NCI-H2227 (cell line): ENCODE measurements at regions not wholly inside any gene's neighbourhood (a gene's known extent, or its start where the extent isn't known, plus 50 kb on each side); places are given as distances from the start of the nearest gene placed in this dataset.
"Not testable (repeated sequence)": the region's sequence is repeated elsewhere in the genome, so short reads cannot be mapped to it uniquely, and the experiment has no call there.

Experiments
- DNase-seq: peaks from one replicate; lab custom pipeline; 2025; ENCODE audit not compliant: unreplicated experiment; lab: John Stamatoyannopoulos, UW

DNA sequence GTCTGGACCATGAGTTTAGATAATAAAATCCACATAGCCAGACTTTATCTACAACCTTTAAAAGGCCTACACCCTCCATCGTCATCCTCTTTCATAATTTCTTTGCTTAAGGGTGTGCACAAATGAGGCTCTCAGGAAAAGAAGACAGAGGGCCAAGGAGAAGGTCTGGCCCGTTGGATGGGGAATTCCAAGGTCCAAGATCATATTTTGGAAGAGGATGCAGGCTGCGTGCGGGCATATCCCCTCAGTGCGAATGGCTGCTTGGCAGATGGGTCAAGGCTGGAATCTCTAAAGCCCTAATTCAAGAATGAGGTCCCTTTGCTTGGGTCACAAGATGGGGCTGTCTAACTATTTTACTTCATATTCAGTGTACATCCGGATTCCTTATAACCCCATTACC is 782.2 kb upstream of the NCAM2 start:
- no peak for DNase-seq

- DNase-seq = no peak
Observed at GRCh38 chr21:20220586-20220985, 777.6 kb upstream of the NCAM2 start.

GRCh38 chr21:20221981-20222380 is 776.2 kb upstream of the NCAM2 start:
- not testable (repeated sequence) for DNase-seq

DNA sequence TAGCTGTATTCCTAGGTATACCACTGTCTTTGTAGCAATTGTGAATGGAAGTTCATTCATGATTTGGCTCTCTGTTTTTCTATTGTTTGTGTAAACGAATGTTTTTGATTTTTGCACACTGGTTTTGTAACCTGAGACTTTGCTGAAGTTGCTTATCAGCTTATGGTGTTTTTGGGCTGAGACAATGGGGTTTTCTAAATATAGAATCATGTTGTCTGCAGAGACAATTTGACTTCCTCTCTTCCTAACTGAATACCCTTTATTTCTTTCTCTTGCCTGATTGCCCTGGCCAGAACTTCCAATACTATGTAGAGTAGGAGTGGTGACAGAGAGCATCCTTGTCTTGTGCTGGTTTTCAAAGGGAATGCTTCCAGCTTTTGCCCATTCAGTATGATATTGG is 761.6 kb upstream of the NCAM2 start:
- DNase-seq = not testable (repeated sequence)

DNA sequence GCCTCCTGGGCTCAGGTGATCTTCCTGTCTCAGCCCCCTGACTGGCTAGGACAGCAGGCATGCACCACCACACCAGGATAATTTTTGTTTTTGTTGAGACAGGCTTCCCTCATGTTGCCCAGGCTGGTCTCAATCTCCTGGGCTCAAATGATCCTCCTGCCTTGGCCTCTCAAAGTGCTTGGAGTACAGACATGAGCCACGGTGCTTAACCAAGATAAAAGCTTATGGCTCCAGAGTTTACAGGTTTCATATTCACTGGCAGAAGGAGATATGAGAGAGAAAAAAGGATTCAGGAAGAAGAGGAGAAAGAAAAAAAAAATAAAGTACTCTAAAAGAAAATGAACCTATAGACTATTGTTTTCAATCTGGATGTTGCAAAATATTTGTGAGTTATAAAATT is 748.8 kb upstream of the NCAM2 start:
- DNase-seq = no peak

DNA sequence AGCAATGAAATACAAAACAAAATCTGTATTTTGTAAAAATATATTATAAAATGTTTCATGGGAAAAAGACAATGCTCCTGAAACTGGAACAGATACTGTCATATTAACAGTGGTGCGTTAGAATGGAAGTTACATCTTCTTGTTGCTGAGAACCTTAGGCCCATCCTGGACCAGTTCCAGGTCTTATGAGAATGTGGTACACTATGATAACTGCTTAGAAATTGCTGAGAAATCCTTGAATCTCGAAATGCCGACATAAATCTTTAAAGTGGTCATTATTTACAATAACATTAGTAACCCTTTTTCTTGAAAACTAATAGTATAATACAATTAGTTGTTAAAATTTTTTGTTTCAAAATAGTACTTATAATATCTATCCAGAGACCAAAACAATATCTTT is 747.9 kb upstream of the NCAM2 start:
- no peak for DNase-seq

- no peak for DNase-seq
Observed at GRCh38 chr21:20253261-20253660, 744.9 kb upstream of the NCAM2 start.

DNA sequence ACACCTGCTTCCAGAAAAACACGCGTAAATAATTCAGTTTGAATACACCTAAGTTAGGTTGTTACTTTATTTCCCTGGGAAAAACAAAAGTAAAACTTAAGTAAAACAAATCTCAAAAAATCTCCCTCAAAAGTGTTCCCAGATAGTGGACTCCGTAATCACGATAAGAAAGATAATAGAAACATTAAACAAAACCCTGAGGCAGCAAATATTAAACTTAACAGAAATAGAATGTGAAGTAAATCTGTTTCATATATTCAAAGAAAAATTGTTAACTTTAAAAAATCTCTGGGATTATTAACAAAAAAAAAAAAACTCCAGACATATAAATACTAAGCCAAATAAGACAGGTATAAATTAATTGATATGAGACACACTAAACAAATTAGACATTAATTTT is 743.2 kb upstream of the NCAM2 start:
- no peak for DNase-seq

DNA sequence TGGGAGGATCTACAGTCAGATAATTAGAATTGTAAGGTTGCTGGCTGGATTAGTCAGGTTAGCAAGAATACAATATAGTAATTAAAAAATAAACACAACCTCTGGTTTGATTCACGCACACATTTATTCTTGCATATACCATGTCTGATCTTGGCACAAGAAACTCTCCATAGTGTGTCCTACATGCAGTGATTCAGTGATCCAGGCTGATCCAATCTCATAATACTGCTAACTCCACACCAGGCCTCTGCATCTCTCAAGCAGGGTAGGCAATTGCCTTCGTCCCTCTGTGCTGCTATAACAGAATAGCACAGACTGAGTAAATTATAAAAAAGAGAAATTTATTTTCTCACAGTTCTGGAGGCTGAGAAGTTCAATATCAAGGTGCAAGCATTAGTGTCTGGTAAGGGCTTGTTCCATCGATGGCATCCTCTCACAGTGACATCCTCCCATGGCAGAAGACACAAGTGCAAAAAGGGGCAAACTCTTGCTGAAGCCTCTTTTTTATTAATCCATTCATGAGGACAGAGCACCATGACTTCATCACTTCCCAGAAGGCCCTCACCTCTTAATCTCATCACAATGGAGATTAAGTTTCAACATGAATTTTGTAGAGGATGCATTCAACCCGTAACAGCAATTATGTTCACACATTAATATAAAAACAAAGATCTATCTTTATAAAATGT is 741.0 kb upstream of the NCAM2 start:
- no peak for DNase-seq

DNA sequence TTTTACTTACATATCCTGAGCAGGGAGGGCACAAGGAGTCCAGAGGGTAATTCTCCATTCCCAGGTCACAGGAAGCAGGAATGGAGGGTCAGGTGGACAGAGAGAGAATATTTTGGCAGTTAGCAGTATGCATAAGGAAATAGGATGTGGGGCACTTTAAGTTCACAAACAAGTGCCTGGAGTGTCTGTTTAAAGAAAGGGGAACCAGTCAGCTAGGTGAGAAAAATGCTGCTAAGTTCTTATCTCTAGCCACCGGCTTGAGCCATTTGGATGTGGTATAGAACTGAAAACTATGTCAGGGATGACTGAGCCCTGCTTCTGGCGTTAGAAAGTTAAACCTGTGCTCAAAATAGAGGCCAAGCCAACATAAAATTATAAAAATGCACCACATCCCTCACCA is 739.7 kb upstream of the NCAM2 start:
- no peak for DNase-seq

DNA sequence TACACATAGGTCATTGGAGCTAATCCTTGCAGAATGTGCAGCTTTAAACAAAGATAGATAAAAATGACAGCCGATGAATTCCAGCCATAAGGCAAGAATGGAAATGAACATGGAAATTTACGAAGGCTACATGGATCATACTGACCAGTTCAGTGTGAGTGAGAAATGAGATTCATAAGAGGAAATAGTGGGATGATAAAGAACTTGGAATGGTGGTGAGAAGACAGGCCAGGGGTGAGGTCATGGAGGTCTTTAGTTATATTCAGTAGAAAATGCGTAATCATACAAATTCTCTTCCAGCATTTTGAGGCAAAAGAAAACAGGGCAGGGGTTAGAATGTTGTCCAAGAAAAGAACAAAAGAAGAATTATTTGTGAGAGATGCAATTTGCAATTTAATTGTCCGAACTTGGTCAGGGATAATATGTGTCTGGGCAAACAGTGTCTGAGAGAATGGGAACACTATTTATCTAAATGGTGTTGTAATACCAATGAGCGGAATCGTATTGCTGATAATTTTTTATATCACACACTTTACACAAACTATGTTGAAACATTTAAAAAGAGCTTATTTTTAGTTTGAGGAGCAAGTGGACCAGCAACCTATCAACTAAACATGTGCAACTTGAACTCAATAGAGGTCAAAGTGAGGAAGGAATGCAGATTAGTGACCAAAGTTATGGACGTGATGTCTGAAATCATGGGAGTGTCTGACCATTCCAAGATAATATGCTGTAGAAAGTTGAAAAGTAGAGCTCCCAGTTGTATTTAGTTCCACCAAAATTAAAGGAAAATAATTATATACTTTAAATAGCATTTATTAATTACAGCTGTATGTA is 739.0 kb upstream of the NCAM2 start:
- no peak for DNase-seq

GRCh38 chr21:20260124-20260523 is 738.1 kb upstream of the NCAM2 start:
- no peak for DNase-seq

DNA sequence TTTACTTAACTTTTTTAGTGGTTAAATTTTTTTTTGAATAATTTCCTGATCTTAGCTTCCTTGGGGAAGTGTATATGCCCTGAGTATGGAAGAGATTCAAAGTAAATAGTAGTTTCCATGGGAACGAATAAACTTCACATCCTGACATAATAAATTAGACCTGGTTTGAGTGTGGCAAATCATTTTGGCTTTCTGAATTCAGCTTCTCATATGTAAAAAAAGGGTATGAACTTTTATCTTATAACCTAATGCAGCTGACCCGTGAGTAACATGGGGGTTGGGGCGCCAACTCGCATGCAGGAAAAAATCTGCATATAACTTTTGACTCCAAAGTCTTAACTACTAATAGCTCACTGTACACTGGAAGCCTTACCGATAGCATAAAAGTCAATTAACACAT is 736.8 kb upstream of the NCAM2 start:
- DNase-seq = no peak

GRCh38 chr21:20265707-20266440 is 732.3 kb upstream of the NCAM2 start:
- no peak for DNase-seq

- DNase-seq = no peak
Observed at GRCh38 chr21:20266441-20266710, 731.8 kb upstream of the NCAM2 start.

- DNase-seq = no peak
Observed at GRCh38 chr21:20270365-20271055, 727.7 kb upstream of the NCAM2 start.

DNA sequence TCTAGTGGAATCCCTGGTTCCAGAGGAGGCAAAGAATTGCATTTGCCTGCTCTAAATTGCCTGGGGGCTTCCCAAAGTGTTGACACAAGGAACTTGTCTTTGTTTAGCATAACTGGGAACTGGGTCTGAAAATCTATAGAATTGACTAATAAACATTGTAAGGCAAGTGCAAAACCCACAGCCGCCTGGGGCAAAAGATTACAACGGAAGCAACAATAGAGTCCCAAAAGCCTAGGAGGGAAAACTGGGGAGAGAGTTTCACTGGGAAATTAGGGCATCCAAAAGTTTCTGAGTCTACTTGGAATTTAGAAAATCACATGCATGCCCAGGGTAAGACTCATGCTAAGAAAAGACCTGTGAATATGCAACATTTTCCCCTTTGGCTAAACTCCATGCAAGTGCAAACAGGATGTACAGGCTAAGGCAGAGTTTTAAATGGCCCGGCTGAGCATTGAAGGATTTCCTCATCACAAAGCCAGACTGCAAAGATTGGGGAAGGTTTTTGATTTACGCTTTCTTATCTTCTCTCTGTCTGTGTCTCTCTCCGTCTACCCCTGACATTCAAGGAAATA is 725.3 kb upstream of the NCAM2 start:
- DNase-seq = no peak

DNA sequence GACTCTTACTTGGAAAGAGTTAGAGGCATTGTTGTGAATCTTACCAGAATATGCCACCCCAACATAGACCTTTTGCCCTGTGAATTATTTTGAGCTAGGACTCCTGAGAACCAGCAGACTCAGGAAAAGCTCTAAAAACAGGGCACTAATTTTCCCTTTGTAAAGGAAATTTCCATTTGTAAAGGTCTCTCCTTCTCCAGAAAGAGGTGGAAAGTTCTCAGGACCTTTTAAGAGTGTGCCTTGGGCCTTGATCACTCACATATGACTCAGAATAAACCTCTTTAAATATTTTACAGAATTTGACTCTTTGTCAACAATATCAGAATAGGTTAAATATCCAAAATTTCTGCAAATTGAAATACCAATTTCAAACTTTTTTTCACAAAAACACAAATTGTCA is 721.8 kb upstream of the NCAM2 start:
- DNase-seq = no peak

DNA sequence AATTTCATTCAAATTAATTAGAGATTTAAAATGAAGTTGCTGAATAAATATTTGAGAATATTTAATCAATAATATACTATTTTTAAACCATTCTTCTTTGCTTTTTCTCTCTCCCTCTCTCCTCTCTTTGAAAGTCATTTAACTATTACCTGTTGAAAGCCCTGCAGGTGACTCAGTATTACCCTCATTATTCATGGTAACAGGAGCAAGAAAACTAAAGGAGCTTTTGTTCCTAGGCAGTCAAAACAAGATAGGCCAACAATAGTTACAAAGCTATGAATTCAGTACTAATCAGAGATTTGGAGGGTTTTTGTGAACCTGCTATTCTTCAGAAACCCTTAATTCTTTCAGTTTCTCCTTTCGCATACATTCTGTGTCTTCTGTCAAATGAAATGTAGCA is 721.3 kb upstream of the NCAM2 start:
- no peak for DNase-seq

GRCh38 chr21:20283836-20284235 is 714.4 kb upstream of the NCAM2 start:
- DNase-seq = no peak

DNA sequence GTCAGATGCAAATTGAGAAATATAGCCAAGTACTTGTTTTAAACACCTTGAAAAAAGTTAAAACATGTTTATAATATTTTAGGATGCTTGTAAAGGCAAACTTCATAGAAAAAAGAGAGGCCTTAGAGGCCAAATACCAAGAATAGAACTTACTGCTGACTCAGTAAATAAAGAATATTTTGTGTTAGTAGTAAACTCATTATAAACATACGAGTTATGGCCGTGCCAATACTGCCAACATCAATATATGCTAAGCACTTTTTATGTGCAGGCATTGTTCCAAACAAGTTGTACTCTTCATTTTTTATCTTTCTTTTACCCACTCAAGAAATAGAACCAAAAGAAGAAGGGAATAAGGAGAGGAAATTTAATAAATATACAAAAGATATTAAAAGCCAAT is 705.9 kb upstream of the NCAM2 start:
- DNase-seq = no peak
